HG02759 (cell line): ENCODE measurements at regions not wholly inside any gene's neighbourhood (a gene's known extent, or its start where the extent isn't known, plus 50 kb on each side); places are given as distances from the start of the nearest gene placed in this dataset.

ENCODE experiments used
- ATAC-seq: cut with Tn5 transposase; IDR thresholded peaks from one replicate; pipeline ENCODE4 v1.9.1; 2021; ENCODE audit warnings: mild to moderate bottlenecking, moderate library complexity; ENCODE audit not compliant: unreplicated experiment

GRCh38 chr20:58162986-58163385 lies 65.5 kb downstream of the ANKRD60 start:
- no peak for ATAC-seq

GRCh38 chr20:58161192-58161591 lies 67.3 kb downstream of the ANKRD60 start:
- ATAC-seq = no peak

GRCh38 chr20:58160451-58161061 lies 67.9 kb downstream of the ANKRD60 start:
- no peak for ATAC-seq

GRCh38 chr20:58155148-58155925 lies 73.1 kb downstream of the ANKRD60 start:
- no peak for ATAC-seq

- ATAC-seq = no peak
Measured at GRCh38 chr20:58154113-58154512, 74.3 kb downstream of the ANKRD60 start.

GRCh38 chr20:58153121-58153520 lies 75.3 kb downstream of the ANKRD60 start:
- no peak for ATAC-seq

GRCh38 chr20:58150772-58151171 lies 77.7 kb downstream of the ANKRD60 start:
- no peak for ATAC-seq

GRCh38 chr20:58149437-58150091 lies 78.9 kb downstream of the ANKRD60 start:
- no peak for ATAC-seq

GRCh38 chr20:58148891-58149290 lies 79.6 kb downstream of the ANKRD60 start:
- ATAC-seq = no peak

- no peak for ATAC-seq
Measured at GRCh38 chr20:58147628-58148370, 80.7 kb downstream of the ANKRD60 start.

GRCh38 chr20:58146746-58147140 lies 81.7 kb downstream of the ANKRD60 start:
- no peak for ATAC-seq

- no peak for ATAC-seq
Measured at GRCh38 chr20:58146081-58146745, 82.2 kb downstream of the ANKRD60 start.

- ATAC-seq = no peak
Measured at GRCh38 chr20:58145506-58146080, 82.9 kb downstream of the ANKRD60 start.

- ATAC-seq = no peak
Measured at GRCh38 chr20:58144096-58144495, 84.4 kb downstream of the ANKRD60 start.

- no peak for ATAC-seq
Measured at GRCh38 chr20:58143531-58143930, 84.9 kb downstream of the ANKRD60 start.

- no peak for ATAC-seq
Measured at GRCh38 chr20:58142843-58143185, 85.6 kb downstream of the ANKRD60 start.

GRCh38 chr20:58141971-58142842 lies 86.2 kb downstream of the ANKRD60 start:
- no peak for ATAC-seq

- ATAC-seq = no peak
Measured at GRCh38 chr20:58141496-58141895, 87.0 kb downstream of the ANKRD60 start.

GRCh38 chr20:58140787-58141425 lies 87.5 kb downstream of the ANKRD60 start:
- no peak for ATAC-seq
